ENCODE measurements at regions not wholly inside any gene's neighbourhood (a gene's known extent, or its start where the extent isn't known, plus 50 kb on each side); places are given as distances from the start of the nearest gene placed in this dataset.

DNA sequence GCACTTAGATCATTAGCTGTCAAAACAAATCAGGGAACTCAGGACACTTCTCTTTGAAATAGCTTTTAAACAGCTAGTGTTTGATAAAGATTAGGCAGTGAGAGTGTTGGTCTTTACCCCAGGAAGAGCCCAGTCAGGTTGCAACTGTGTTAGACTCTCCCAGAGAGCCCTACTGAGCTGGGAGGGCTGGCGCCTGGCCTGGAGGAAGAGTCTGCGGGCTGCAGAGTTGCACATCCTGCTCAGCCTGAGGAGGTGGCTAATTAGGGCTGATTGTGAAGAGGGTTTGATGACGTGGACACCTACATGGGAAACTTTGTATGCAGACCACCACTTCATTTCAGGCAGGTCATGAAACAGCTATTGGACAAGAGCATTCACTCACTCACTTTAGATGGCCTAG is 112.0 kb downstream of the TMEM174 start:
- Mint-ChIP-seq H3K36me3 (ENCODE audit: low read depth) (no peaks in the 10 kb centered on the region), H3K4me1 (no peaks in the 10 kb centered on the region), H3K27me3 (peaks cover 55% of the 10 kb centered on the region), H3K27ac (no peak overlapping the region), H3K9me3 (no peaks in the 10 kb centered on the region), H3K4me3 (no peak overlapping the region)
- ATAC-seq (replicated peaks) = no peak

DNA sequence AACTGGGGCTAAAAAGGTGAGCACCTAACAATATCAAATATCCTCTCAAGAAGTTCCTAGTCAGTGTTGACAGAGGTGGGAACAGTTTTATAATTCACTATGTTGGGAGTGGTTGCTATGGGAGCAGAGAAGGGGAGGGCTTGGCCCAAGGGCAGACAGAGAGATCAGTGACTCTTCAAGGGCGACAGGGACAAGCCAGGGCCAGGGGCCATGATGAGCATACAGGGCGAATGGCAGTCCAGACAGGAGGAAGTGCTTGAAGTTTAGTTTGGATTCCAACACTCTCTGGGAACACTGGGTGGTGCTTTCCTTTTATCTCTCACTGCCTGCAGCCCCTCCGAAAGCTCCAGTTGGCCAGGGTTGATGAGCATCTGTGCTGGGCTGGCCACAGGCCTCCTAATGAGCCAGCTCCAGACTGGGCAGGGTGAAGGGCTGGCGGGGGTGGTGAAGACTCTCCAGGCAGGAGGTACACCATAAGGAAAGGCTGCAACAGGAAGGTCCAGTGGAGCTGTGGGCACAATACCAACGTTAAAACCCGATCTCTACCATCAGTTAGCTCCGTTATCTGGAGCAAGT is 111.3 kb downstream of the TMEM174 start:
- ATAC-seq (replicated peaks) = no peak
- Mint-ChIP-seq H3K9me3 (no peaks in the 10 kb centered on the region), H3K4me3 (no peak overlapping the region), H3K27ac (no peak overlapping the region), H3K36me3 (ENCODE audit: low read depth) (no peaks in the 10 kb centered on the region), H3K27me3 (peaks cover 59% of the 10 kb centered on the region), H3K4me1 (no peaks in the 10 kb centered on the region)

GRCh38 chr5:73282923-73283322 is 109.9 kb downstream of the TMEM174 start:
- ATAC-seq (replicated peaks) = no peak
- no peak overlapping the region for H3K4me3 Mint-ChIP-seq
- H3K4me1 Mint-ChIP-seq = no peaks in the 10 kb centered on the region
- H3K27ac Mint-ChIP-seq = no peak overlapping the region
- H3K36me3 Mint-ChIP-seq (ENCODE audit: low read depth) = no peaks in the 10 kb centered on the region
- H3K9me3 Mint-ChIP-seq = no peaks in the 10 kb centered on the region
- H3K27me3 Mint-ChIP-seq = peaks cover 53% of the 10 kb centered on the region

DNA sequence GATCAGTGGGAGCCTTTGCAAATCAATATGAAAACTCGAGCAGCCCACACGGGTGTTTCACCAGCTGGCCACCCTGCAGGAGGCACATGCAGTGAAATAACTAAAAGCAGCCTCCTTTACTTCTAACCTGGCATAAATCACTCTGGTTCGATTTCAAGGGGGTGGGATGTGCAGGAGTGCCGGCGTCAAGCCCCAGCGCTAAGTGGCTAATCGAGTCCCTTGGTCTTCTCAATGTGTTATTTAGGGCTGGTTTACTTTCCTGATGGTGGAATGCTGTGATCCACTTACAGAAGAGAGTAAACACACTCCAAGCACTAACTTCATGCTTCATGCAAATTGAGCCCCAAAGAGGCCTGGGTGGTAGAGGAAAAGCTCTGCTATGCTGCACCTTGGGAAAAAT is 109.4 kb downstream of the TMEM174 start:
- H3K27ac Mint-ChIP-seq = no peak overlapping the region
- no peak for ATAC-seq (replicated peaks)
- no peaks in the 10 kb centered on the region for H3K36me3 Mint-ChIP-seq (ENCODE audit: low read depth)
- no peaks in the 10 kb centered on the region for H3K4me1 Mint-ChIP-seq
- no peaks in the 10 kb centered on the region for H3K9me3 Mint-ChIP-seq
- peaks cover 58% of the 10 kb centered on the region for H3K27me3 Mint-ChIP-seq
- no peak overlapping the region for H3K4me3 Mint-ChIP-seq

DNA sequence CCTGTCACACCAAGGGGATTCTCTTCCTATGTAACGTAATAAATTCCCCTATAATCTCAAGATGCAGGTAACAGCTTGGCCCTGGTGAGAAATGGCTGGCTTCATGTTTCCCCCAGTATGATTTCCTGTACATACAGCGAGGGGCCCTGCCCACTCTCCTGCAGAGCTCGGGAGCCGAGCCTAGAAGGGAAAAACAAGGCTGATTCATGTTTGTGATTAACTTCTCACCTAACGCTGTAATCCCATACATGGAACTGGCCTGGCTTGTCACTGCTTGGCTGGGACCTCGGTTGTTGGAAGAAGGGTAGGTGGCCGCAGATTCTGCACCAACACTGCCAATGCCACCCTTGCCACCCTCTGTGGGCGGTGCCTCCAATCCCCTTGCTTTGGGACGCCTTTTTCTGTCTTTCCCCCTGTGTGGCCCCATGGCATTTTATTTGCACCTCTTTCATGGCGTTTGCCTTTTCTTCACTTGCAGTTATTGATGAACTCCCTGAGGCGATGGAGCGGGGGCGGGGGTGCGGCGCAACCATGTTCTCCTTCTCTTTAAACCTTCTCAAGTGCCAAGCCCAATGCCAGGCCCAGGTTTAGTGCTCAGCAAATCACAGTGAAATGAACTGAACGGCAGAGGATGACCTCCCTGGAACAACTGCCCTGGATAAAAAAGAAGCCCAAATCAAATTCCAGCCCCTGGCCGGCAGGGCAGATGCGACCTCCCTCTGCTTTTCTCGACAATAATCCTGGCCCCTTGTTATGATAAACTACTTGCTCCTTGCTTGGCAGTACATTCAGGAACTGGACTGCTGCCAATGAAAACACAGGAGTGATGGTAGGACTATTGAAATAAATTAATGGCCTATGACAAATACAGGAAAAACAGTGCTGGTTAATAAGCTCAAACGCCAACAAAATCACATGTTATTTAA is 108.1 kb downstream of the TMEM174 start:
- Mint-ChIP-seq H3K4me1 (no peaks in the 10 kb centered on the region), H3K27me3 (peaks cover 50% of the 10 kb centered on the region), H3K4me3 (no peak overlapping the region), H3K9me3 (no peaks in the 10 kb centered on the region), H3K27ac (no peak overlapping the region), H3K36me3 (ENCODE audit: low read depth) (no peaks in the 10 kb centered on the region)
- ATAC-seq (replicated peaks) = no peak

DNA sequence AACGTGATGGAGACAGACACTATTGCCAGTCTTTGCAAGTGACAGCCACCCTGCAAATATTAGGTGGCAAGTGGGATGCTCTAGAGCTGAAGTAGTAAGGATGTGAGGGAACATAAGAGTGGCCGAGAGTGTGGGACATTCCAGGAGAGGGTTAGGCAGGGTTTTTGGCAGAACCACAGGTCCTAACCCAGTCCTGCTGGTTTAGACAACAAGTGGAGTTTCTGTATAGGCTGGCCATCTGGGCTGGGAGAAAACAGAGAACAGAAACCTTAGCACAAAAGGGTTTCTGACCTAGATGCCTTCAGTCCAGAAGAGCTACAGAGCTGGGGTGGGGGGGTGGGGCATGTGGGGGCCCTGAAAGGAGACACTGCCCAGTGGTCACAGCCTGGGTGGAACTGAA is 107.4 kb downstream of the TMEM174 start:
- Mint-ChIP-seq H3K27me3 (peaks cover 54% of the 10 kb centered on the region), H3K27ac (no peak overlapping the region), H3K36me3 (ENCODE audit: low read depth) (no peaks in the 10 kb centered on the region), H3K4me3 (no peak overlapping the region), H3K9me3 (no peaks in the 10 kb centered on the region), H3K4me1 (no peaks in the 10 kb centered on the region)
- no peak for ATAC-seq (replicated peaks)

DNA sequence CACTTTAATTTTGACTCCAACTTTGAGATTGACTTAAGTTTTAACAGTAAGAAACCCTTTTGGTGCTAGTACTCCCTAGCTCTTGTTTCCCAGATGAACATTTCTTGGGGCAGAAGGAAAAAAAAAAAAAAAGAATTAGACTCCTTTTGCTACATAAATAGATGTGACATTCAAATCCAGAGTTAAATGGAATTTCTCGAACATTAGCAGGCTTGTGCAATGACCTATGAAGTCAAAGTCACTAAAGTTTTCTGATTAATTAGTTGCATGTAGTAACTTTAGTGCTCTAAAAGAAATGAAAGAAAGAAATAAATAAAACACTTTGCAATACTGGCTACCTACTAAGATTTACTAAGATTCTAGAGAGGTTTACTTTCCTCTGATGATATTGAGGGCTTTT is 106.8 kb downstream of the TMEM174 start:
- H3K27me3 Mint-ChIP-seq = peaks cover 55% of the 10 kb centered on the region
- no peak overlapping the region for H3K4me3 Mint-ChIP-seq

DNA sequence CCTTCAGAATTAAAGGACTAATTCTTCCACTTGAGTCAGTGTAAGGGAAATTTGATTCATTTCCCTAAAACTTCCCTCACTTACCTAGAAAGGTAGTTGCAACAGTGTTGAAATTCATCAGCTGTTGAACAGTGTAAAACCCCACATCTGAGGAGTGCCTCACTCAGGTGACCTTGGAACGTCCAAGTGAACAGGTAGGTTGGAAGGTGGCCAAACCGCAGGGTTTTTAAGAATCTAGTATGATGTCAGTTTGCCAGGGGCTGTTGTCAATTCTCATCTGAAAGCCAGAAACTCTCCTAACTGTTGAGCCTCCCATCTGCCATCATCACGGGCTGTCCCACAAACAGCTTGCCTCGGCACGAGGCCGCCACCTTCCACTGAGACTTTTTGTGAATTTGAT is 105.7 kb downstream of the TMEM174 start:
- Mint-ChIP-seq H3K27ac (no peak overlapping the region), H3K9me3 (no peaks in the 10 kb centered on the region), H3K4me1 (no peaks in the 10 kb centered on the region)

More for the DNA sequence above, 106.8 kb downstream of the TMEM174 start:
- H3K9me3 Mint-ChIP-seq = no peaks in the 10 kb centered on the region
- ATAC-seq (replicated peaks) = no peak
- H3K27ac Mint-ChIP-seq = no peak overlapping the region
- no peaks in the 10 kb centered on the region for H3K36me3 Mint-ChIP-seq (ENCODE audit: low read depth)
- H3K4me1 Mint-ChIP-seq = no peaks in the 10 kb centered on the region

DNA sequence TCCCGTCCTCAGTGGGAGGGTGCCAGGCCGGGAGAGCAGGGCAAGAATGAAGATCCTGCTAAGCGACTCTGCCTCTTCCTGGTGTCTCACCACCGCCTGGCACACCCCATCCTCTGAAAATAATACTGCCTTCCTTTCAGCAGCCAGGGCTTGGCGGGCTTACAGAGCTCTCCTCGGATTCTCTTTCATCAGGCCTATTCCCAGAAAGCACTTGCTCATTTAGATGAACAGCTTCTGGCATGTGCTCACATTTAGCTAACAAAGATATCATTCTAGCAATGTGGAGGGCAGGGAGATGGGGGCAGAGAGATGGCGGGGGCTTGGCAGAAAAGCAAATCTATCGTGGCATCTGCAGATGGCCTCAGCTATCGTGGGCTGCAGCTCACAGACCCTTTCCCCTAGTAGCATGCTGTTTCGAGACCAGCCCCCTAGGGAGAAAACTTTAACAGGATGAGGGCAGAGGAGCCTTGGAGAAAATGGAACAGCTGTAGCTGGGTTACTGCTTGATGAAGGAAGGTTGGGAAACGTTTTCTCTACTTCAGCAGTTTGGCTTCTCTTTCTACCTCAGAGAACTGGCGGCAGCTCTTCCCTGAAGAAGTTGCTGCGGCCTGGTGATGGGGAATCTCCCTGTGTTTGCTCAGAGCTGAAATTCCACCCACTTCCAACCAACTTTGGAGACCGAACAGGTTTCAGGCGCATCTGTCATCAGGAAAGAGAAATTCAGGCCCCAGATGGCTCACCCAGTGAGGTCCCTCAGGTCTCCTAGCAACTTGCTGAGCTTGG is 102.1 kb downstream of the TMEM174 start:
- no peaks in the 10 kb centered on the region for H3K4me1 Mint-ChIP-seq
- peaks cover 37% of the 10 kb centered on the region for H3K27me3 Mint-ChIP-seq
- no peaks in the 10 kb centered on the region for H3K36me3 Mint-ChIP-seq (ENCODE audit: low read depth)
- H3K4me3 Mint-ChIP-seq = no peak overlapping the region
- H3K27ac Mint-ChIP-seq = no peak overlapping the region
- H3K9me3 Mint-ChIP-seq = no peaks in the 10 kb centered on the region
- no peak for ATAC-seq (replicated peaks)

More for the DNA sequence above, 105.7 kb downstream of the TMEM174 start:
- Mint-ChIP-seq H3K27me3 (peaks cover 50% of the 10 kb centered on the region), H3K36me3 (ENCODE audit: low read depth) (no peaks in the 10 kb centered on the region), H3K4me3 (no peak overlapping the region)
- no peak for ATAC-seq (replicated peaks)

- H3K9me3 Mint-ChIP-seq = no peaks in the 10 kb centered on the region
- ATAC-seq (replicated peaks) = no peak
- no peaks in the 10 kb centered on the region for H3K36me3 Mint-ChIP-seq (ENCODE audit: low read depth)
- H3K27ac Mint-ChIP-seq = no peak overlapping the region
- no peaks in the 10 kb centered on the region for H3K4me1 Mint-ChIP-seq
- no peak overlapping the region for H3K4me3 Mint-ChIP-seq
- peaks cover 32% of the 10 kb centered on the region for H3K27me3 Mint-ChIP-seq
Measured at GRCh38 chr5:73274121-73274520, 101.1 kb downstream of the TMEM174 start.

GRCh38 chr5:73273379-73274050 is 100.5 kb downstream of the TMEM174 start:
- no peak overlapping the region for H3K27ac Mint-ChIP-seq
- H3K36me3 Mint-ChIP-seq (ENCODE audit: low read depth) = no peaks in the 10 kb centered on the region
- H3K27me3 Mint-ChIP-seq = peaks cover 32% of the 10 kb centered on the region
- ATAC-seq (replicated peaks) = no peak
- H3K4me3 Mint-ChIP-seq = no peak overlapping the region
- H3K4me1 Mint-ChIP-seq = no peaks in the 10 kb centered on the region
- H3K9me3 Mint-ChIP-seq = no peaks in the 10 kb centered on the region

DNA sequence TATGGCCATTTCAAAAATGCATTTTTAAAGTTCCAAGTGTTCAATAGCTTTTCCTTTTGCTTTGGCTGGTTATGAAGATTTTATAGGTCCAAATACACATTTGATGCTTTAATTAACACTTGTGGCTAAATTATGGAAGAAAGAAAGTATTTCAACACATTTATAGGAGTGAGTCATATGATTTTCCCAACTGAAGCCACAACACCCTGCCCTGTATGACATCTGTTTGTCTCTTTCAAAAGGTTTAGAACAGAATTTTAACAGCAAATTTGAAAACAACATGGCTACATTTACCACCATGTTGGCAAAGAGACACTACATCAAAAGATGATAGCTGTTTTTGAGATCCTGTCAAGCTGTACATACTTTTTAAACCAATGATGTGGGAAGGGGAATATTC is 99.4 kb downstream of the TMEM174 start:
- Mint-ChIP-seq H3K4me1 (no peaks in the 10 kb centered on the region), H3K27me3 (peaks cover 24% of the 10 kb centered on the region), H3K9me3 (no peaks in the 10 kb centered on the region), H3K4me3 (no peak overlapping the region), H3K36me3 (ENCODE audit: low read depth) (no peaks in the 10 kb centered on the region), H3K27ac (no peak overlapping the region)
- ATAC-seq (replicated peaks) = no peak

- Mint-ChIP-seq H3K27ac (no peak overlapping the region), H3K36me3 (ENCODE audit: low read depth) (no peaks in the 10 kb centered on the region), H3K4me3 (no peak overlapping the region), H3K9me3 (no peaks in the 10 kb centered on the region), H3K4me1 (no peaks in the 10 kb centered on the region), H3K27me3 (peaks cover 27% of the 10 kb centered on the region)
- ATAC-seq (replicated peaks) = no peak
Measured at GRCh38 chr5:73268826-73269225, 95.8 kb downstream of the TMEM174 start.

DNA sequence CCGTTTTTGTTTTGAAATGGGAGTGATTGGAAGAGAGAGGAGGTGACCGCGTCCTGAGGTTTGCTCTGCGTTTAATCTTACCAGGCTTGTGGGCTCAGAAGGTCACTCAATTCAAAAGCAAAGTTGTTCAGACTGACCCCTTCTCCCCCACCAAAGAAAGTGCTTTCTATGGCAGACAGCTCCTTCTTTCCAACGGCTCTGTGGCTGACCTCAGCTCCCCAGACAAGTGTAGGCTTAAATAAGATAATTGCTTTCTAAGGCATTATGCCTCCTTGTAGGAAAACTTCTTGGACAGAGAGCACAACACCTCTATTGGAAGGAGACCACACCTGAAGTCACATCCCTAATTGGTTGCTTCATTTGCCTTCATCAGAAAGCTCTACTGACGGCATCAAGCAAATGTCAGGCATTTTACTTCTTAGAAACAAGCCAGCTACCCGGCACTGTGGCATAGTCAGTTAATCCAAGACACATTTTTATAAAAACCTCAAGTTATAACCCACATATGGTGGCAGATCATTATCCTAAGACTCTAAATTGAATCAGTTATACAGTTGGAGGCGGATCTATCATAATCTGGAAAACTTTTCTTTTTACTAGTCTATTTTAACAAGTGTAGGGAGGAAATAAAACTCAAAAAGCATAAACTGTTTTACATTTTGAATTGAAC is 94.9 kb downstream of the TMEM174 start:
- no peaks in the 10 kb centered on the region for H3K4me1 Mint-ChIP-seq
- H3K9me3 Mint-ChIP-seq = no peaks in the 10 kb centered on the region
- ATAC-seq (replicated peaks) = no peak

More for the DNA sequence above, 94.9 kb downstream of the TMEM174 start:
- H3K27me3 Mint-ChIP-seq = peaks cover 21% of the 10 kb centered on the region
- H3K4me3 Mint-ChIP-seq = no peak overlapping the region
- no peaks in the 10 kb centered on the region for H3K36me3 Mint-ChIP-seq (ENCODE audit: low read depth)
- no peak overlapping the region for H3K27ac Mint-ChIP-seq

All from activated T-helper 17 cell treated with anti-CD3 and anti-CD28 coated beads, Interleukin-2, amount 50 U/mL, for 72 hours (primary cell).